Cardiac muscle cell (in vitro differentiated cells and primary cell): ENCODE measurements at regions not wholly inside any gene's neighbourhood (a gene's known extent, or its start where the extent isn't known, plus 50 kb on each side); places are given as distances from the start of the nearest gene placed in this dataset.

Experiments
- DNase-seq, 2 donors: peaks; one replicate each; pipeline versions ENCODE4 v3.0.0 to v3.0.0-alpha.2; 2010 to 2017; ENCODE audit warnings: low read depth in 1 of 2, low spot score in 1 of 2
- H3K27ac ChIP-seq: fragments of 200-600 bp; sonication (generic); 2 replicates; pipeline ENCODE4 v1.5.1; 2016
- H3K27me3 ChIP-seq: fragments of 200-600 bp; sonication (generic); 2 replicates; pipeline ENCODE4 v1.6.0; 2016; ENCODE audit warnings: control low read depth
- H3K36me3 ChIP-seq: fragments of 200-600 bp; sonication (generic); 2 replicates; pipeline ENCODE4 v1.5.1; 2016; ENCODE audit warnings: control low read depth
- H3K4me1 ChIP-seq: fragments of 200-600 bp; sonication (generic); 2 replicates; pipeline ENCODE4 v1.8.1; 2017; ENCODE audit warnings: low read depth, mild to moderate bottlenecking, mixed run types
- H3K4me3 ChIP-seq: fragments of 200-600 bp; sonication (generic); 2 replicates; pipeline ENCODE4 v1.5.1; 2016; ENCODE audit warnings: mild to moderate bottlenecking
- H3K9me3 ChIP-seq: fragments of 200-600 bp; sonication (generic); 2 replicates; pipeline ENCODE4 v1.5.1; 2017; ENCODE audit warnings: low read depth, mild to moderate bottlenecking, control low read depth
- TF ChIP-seq, protein P1 (sequence below): IDR thresholded peaks from 2 replicates; pipeline ENCODE4 v1.5.1; 2012; ENCODE audit warnings: low read depth, mild to moderate bottlenecking, low read length

DNA sequence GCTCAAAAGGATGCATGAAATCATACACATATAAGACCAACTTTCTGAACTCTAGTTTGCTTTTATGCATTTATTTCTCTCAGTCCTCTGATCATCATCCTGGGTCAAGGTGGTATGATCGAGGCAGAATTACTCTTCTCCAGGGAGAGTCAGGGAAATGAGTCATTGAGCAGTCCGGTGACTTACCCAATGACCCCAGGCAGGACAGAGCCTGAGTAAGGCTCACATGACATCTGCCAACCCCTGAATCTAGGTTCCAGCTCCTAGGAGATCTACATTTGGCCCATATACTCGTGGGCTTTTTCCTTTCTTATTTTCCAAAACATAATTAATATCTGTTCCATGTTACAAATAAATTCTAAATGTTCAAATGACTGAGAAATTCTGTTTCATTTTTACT, 502.3 kb downstream of the FOXO1 start:
- Histone ChIP-seq H3K27ac (no peak overlapping the region), H3K4me3 (no peak overlapping the region), H3K9me3 (no peaks in the 10 kb centered on the region), H3K27me3 (no peaks in the 10 kb centered on the region), H3K36me3 (no peaks in the 10 kb centered on the region), H3K4me1 (peaks cover 6% of the 10 kb centered on the region)
- DNase-seq: no peak
- TF ChIP-seq, protein P1, sequence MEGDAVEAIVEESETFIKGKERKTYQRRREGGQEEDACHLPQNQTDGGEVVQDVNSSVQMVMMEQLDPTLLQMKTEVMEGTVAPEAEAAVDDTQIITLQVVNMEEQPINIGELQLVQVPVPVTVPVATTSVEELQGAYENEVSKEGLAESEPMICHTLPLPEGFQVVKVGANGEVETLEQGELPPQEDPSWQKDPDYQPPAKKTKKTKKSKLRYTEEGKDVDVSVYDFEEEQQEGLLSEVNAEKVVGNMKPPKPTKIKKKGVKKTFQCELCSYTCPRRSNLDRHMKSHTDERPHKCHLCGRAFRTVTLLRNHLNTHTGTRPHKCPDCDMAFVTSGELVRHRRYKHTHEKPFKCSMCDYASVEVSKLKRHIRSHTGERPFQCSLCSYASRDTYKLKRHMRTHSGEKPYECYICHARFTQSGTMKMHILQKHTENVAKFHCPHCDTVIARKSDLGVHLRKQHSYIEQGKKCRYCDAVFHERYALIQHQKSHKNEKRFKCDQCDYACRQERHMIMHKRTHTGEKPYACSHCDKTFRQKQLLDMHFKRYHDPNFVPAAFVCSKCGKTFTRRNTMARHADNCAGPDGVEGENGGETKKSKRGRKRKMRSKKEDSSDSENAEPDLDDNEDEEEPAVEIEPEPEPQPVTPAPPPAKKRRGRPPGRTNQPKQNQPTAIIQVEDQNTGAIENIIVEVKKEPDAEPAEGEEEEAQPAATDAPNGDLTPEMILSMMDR: no peak

DNA sequence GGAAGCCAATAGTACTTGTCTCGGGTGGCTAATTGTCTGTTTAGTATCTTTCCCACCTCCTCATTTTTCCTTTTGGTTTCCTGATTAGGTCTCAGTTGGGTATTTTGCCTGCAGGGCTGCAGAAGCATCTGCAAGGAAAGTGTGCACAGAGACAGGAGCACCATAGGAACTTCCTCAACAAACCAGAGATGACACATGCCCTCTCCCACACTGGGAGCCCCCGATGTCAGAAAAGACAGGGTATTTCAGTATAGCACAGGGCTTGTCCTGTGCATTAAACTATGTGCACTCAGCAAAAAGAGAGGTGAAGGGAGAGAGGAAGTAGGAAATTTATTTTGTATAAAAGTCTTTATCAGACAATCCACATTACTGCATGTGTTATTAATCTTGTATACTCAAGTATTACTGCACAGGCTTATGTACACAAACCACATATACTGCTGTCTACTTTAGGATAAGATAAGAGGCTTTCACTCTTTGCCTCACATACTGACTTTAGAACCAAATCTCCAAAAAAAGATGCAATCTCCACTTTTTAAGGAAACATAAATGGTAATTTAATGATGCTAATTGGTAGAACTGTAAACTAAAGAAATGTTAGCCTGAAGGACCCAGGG, 501.0 kb downstream of the FOXO1 start:
- Histone ChIP-seq H3K4me3 (no peak overlapping the region), H3K27me3 (no peaks in the 10 kb centered on the region), H3K36me3 (no peaks in the 10 kb centered on the region), H3K27ac (no peak overlapping the region), H3K4me1 (peaks cover 6% of the 10 kb centered on the region), H3K9me3 (no peaks in the 10 kb centered on the region)
- DNase-seq: no peak
- TF ChIP-seq, protein P1: no peak

DNA sequence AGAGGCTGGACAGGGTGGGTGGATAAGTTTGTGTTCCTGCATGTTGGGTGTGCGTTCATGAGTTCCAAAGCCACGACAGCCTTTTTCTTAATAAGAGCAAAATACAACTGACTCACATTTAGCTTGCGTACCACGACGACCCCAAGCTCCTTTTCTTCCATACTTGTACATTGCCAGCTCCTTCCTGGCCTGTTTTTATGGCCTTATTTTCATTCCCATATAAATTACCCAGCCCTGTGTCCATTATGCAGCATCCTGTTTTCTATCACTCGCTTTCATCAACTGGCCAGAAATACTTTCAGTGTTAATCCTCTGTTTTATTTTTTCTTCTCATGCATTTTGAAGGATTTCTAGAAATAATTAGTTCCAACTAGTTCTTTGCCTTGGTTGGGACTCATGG, 499.1 kb downstream of the FOXO1 start:
- Histone ChIP-seq H3K4me3 (no peak overlapping the region), H3K9me3 (no peaks in the 10 kb centered on the region), H3K27me3 (peaks cover 7% of the 10 kb centered on the region), H3K36me3 (no peaks in the 10 kb centered on the region), H3K4me1 (no peaks in the 10 kb centered on the region), H3K27ac (no peak overlapping the region)
- TF ChIP-seq, protein P1: no peak
- DNase-seq: no peak

DNA sequence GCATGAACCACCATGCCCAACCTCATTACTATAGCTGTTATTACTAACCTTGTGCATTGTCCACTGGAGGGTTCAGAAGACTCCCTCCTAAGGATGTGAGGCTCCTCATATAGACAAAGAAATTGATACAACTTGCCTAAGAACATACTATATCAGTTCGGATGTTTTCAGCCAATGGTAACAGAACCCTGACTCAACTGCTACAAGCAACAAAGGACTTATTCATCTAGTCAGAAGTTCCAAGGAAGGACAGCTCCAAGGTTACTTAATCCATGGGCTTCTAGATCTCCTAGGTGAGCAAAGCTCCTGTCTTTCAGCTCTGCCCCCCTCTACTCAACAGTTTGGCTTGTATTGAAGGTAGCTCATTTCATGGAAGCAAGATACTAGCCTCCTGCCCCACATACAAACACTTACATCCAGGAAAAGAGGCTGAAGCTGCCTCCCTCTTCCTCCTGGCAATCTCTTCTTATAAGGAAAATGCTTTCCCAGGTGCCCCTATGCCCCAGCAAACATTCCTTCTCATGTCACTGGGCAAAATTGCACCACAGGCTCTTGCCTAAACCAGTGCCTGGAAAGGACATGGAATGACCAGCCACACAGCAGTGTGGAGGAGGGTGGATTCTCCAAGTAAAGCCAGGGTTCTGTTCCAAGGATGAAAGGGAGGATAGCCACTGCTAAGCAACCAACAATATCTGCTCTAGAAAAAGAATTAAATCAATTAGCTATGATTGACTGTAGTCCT, 497.8 kb downstream of the FOXO1 start:
- TF ChIP-seq, protein P1: no peak
- H3K27me3 ChIP-seq: peaks cover 7% of the 10 kb centered on the region
- no peaks in the 10 kb centered on the region for H3K36me3 ChIP-seq
- DNase-seq: no peak
- no peak overlapping the region for H3K27ac ChIP-seq
- H3K4me3 ChIP-seq: no peak overlapping the region
- no peaks in the 10 kb centered on the region for H3K9me3 ChIP-seq
- H3K4me1 ChIP-seq: no peaks in the 10 kb centered on the region

DNA sequence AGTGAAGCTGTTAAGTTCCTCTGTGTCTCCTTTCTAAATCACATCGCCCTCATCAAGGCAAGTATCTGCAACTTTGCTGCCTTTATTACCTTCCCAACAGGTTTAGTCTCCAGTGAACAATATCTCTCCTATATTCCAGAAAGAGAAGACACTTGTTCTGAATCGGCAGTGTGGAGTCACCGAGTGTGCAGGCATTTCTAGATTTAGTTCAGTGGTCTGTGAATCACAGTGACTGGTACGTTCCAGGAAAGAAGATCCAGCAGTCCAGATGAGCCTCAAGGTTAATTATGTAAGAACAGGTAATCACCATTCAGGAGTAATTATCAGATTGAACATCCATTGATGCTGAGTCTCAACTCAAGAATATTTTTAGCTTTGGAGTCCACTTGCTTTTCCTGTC, 497.0 kb downstream of the FOXO1 start:
- TF ChIP-seq, protein P1: no peak
- Histone ChIP-seq H3K36me3 (no peaks in the 10 kb centered on the region), H3K9me3 (no peaks in the 10 kb centered on the region), H3K4me3 (no peak overlapping the region), H3K27me3 (peaks cover 7% of the 10 kb centered on the region), H3K4me1 (no peaks in the 10 kb centered on the region), H3K27ac (no peak overlapping the region)
- no peak for DNase-seq
